PC-9 (cell line): ENCODE measurements at regions not wholly inside any gene's neighbourhood (a gene's known extent, or its start where the extent isn't known, plus 50 kb on each side); places are given as distances from the start of the nearest gene placed in this dataset.

Source experiments
- BruUV-seq: library from RNA; stranded (reverse); fragments of 400-500 nt; replicated peaks from 2 replicates; lab custom pipeline; 2021; lab: Mats Ljungman, UMichigan
- CTCF ChIA-PET: fragments of 300-600 bp; sonication (Branson Sonifier 250); formaldehyde crosslinking; loops from one replicate; lab custom pipeline; 2022; ENCODE audit warnings: antibody characterized with exemption; lab: Charles Lee
- POLR2A ChIA-PET: fragments of 300-600 bp; sonication (Branson Sonifier 250); formaldehyde crosslinking; loops from one replicate; lab custom pipeline; 2022; ENCODE audit warnings: antibody characterized with exemption; ENCODE audit not compliant: unreplicated experiment; lab: Charles Lee
- DNase-seq, 2 experiments: peaks; one replicate each; pipeline versions ENCODE4 v3.0.0 to v3.0.0-alpha.2; 2015 to 2022; ENCODE audit warnings: mixed read lengths in 1 of 2
- H2AFZ ChIP-seq: fragments of 200-600 bp; sonication (generic); 2 replicates; pipeline ENCODE4 v1.8.1; 2017; ENCODE audit warnings: antibody characterized with exemption
- H3F3A ChIP-seq: fragments of 200-600 bp; sonication (generic); 2 replicates; pipeline ENCODE4 v1.8.1; 2017; ENCODE audit warnings: antibody characterized with exemption, mild to moderate bottlenecking, low read depth; ENCODE audit not compliant: insufficient read depth
- H3K27ac ChIP-seq: fragments of 200-600 bp; sonication (generic); 2 replicates; pipeline ENCODE4 v1.6.1; 2016; ENCODE audit warnings: mixed run types
- H3K27me3 ChIP-seq: fragments of 200-600 bp; sonication (generic); 2 replicates; pipeline ENCODE4 v1.6.1; 2016; ENCODE audit warnings: low read depth, mixed run types; ENCODE audit not compliant: insufficient read depth
- H3K36me3 ChIP-seq: fragments of 200-600 bp; sonication (generic); 2 replicates; pipeline ENCODE4 v1.6.1; 2016; ENCODE audit warnings: low read depth, mixed run types
- H3K4me1 ChIP-seq: fragments of 200-600 bp; sonication (generic); replicated peaks from 2 replicates; pipeline ENCODE4 v1.6.1; 2016; ENCODE audit warnings: mixed run types; ENCODE audit not compliant: insufficient read depth
- H3K4me2 ChIP-seq: fragments of 200-600 bp; sonication (generic); 2 replicates; pipeline ENCODE4 v1.6.1; 2017; ENCODE audit warnings: mixed run types
- H3K4me3 ChIP-seq: fragments of 200-600 bp; sonication (generic); 2 replicates; pipeline ENCODE4 v1.6.1; 2016; ENCODE audit warnings: mixed run types
- H3K79me2 ChIP-seq: fragments of 200-600 bp; sonication (generic); 2 replicates; pipeline ENCODE4 v1.6.1; 2017; ENCODE audit warnings: low read depth, mixed run types
- H3K9me2 ChIP-seq: fragments of 200-600 bp; sonication (generic); 2 replicates; pipeline ENCODE4 v1.8.1; 2017; ENCODE audit warnings: mild to moderate bottlenecking; ENCODE audit not compliant: insufficient read depth
- H3K9me3 ChIP-seq: fragments of 200-600 bp; sonication (generic); 2 replicates; pipeline ENCODE4 v1.8.1; 2016; ENCODE audit warnings: low read depth; ENCODE audit not compliant: insufficient read depth
- H4K20me1 ChIP-seq: fragments of 200-600 bp; sonication (generic); 2 replicates; pipeline ENCODE4 v1.8.1; 2017; ENCODE audit not compliant: insufficient read depth
- CTCF ChIP-seq: fragments of 200-600 bp; sonication (generic); conservative IDR thresholded peaks from 2 replicates; pipeline ENCODE4 v1.6.1; 2017; ENCODE audit warnings: mixed run types, antibody characterized with exemption, mild to moderate bottlenecking, moderate library complexity
- EZH2 ChIP-seq: fragments of 200-600 bp; sonication (generic); IDR thresholded peaks from 2 replicates; pipeline ENCODE4 v1.8.0; 2017; ENCODE audit warnings: antibody characterized with exemption, low read depth
- intact Hi-C: fragments of 100-400 bp; cut with micrococcal nuclease; formaldehyde crosslinking; loops from one replicate; pipeline ENCODE4 v1.10.0; 2022; ENCODE audit not compliant: unreplicated experiment

GRCh38 chr18:22507055-22507454 is 89.3 kb upstream of the CTAGE1 start:
- no peak for DNase-seq
- ChIA-PET CTCF (no interaction called here), POLR2A (interaction anchor here (0.7 kb wide), 1 partner anchor 398 kb away, joined by 3 read pairs; no protein-coding TSS in a partner anchor)
- H3K27ac ChIP-seq = no peak overlapping the region
- H3K4me2 ChIP-seq = no peak overlapping the region
- no TSS peak for BruUV-seq
- no peaks in the 10 kb centered on the region for H3K79me2 ChIP-seq
- intact Hi-C loops = no loop called here
- no peaks in the 10 kb centered on the region for H4K20me1 ChIP-seq
- H3K36me3 ChIP-seq = no peaks in the 10 kb centered on the region
- no peak overlapping the region for H3K4me3 ChIP-seq
- H3K9me2 ChIP-seq = no peaks in the 10 kb centered on the region
- H3F3A ChIP-seq = no peaks in the 10 kb centered on the region; the same call in 1 of the 2 replicates
- H3K9me3 ChIP-seq = no peaks in the 10 kb centered on the region; the same call in 1 of the 2 replicates
- no peak overlapping the region for H2AFZ ChIP-seq
- no peak for TF ChIP-seq CTCF
- TF ChIP-seq EZH2 = no peak
- H3K27me3 ChIP-seq = no peaks in the 10 kb centered on the region
- peaks cover 13% of the 10 kb centered on the region for H3K4me1 ChIP-seq

GRCh38 chr18:22509423-22509822 is 91.7 kb upstream of the CTAGE1 start:
- no peaks in the 10 kb centered on the region for H4K20me1 ChIP-seq
- H3K4me2 ChIP-seq = no peak overlapping the region
- intact Hi-C loops = no loop called here
- H3K79me2 ChIP-seq = no peaks in the 10 kb centered on the region
- DNase-seq = no peak
- H3K27me3 ChIP-seq = no peaks in the 10 kb centered on the region
- no peaks in the 10 kb centered on the region for H3K9me2 ChIP-seq
- POLR2A ChIA-PET = no interaction called here
- H3K9me3 ChIP-seq = no peaks in the 10 kb centered on the region; the same call in 1 of the 2 replicates
- no TSS peak for BruUV-seq
- H2AFZ ChIP-seq = no peak overlapping the region
- H3K27ac ChIP-seq = no peak overlapping the region
- H3K36me3 ChIP-seq = no peaks in the 10 kb centered on the region
- H3K4me1 ChIP-seq = peaks cover 12% of the 10 kb centered on the region
- no peak overlapping the region for H3K4me3 ChIP-seq
- no peaks in the 10 kb centered on the region; the same call in 1 of the 2 replicates for H3F3A ChIP-seq
- TF ChIP-seq EZH2 (no peak), CTCF (no peak)
- CTCF ChIA-PET = no interaction called here

GRCh38 chr18:22510697-22511096 is 93.0 kb upstream of the CTAGE1 start:
- H4K20me1 ChIP-seq = no peaks in the 10 kb centered on the region
- H3K9me2 ChIP-seq = no peaks in the 10 kb centered on the region
- H3K36me3 ChIP-seq = no peaks in the 10 kb centered on the region
- H3K4me2 ChIP-seq = no peak overlapping the region
- CTCF ChIA-PET = no interaction called here
- no peaks in the 10 kb centered on the region for H3K9me3 ChIP-seq
- intact Hi-C loops = no loop called here
- no peak for TF ChIP-seq CTCF
- TF ChIP-seq EZH2 = no peak
- POLR2A ChIA-PET = no interaction called here
- no peaks in the 10 kb centered on the region for H3K27me3 ChIP-seq
- no peak overlapping the region for H3K27ac ChIP-seq
- H3K79me2 ChIP-seq = no peaks in the 10 kb centered on the region
- H3F3A ChIP-seq = no peaks in the 10 kb centered on the region
- BruUV-seq = no TSS peak
- DNase-seq = no peak
- no peak overlapping the region for H2AFZ ChIP-seq
- H3K4me3 ChIP-seq = no peak overlapping the region
- no peaks in the 10 kb centered on the region for H3K4me1 ChIP-seq
